Dedifferentiated amniotic fluid mesenchymal stem cell (primary cell): ENCODE measurements at regions not wholly inside any gene's neighbourhood (a gene's known extent, or its start where the extent isn't known, plus 50 kb on each side); places are given as distances from the start of the nearest gene placed in this dataset.

Experiments
- DNase-seq: peaks from one replicate; pipeline ENCODE4 v3.0.0-alpha.2; 2016; ENCODE audit errors: extremely low spot score

- no peak for DNase-seq
Measured at GRCh38 chr6:54009052-54009654, 102.1 kb upstream of the MLIP start.

DNA sequence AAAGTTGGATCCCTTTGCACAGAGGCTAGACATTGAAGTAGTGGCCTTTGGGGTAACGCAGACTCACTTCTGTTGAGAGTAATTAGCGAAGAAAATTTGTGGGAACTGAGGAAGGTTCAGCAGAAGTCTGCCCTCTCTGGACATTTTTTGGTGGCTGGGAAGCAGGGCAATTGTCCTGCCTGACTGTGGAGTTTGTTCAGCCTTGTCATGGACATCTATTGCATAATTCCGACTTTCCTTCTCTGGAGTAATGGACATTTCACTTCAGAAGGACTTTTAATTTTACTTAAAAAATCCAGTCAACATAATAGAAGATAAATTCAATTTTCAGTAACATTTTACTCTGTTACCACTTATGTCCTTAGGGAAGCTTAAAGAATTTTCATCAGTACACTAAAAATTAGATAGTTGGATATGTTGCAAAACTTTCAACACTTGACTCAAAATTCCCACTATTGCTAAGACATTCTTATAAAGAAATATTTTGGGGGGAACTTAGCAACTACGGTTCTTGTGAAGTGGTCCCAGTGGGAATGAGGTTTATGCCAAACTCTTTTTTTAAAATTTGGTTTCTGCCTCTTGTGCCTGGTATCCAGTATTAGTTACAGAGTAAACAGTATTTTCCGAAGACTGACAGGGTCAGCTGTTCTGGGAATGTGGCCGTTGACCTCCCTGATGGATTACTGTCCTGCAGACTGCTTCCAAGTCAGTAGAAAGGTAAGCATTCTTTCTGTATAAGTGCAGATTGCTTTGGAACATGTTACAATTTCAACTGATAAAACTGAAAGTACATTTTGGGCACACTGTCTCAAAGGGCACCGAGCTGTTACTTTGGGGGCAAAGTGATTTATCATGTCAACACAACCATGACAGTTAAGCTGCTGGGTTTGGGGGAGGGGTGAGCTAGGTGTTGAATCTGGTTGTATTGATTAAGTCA lies 100.6 kb upstream of the MLIP start:
- no peak for DNase-seq

DNA sequence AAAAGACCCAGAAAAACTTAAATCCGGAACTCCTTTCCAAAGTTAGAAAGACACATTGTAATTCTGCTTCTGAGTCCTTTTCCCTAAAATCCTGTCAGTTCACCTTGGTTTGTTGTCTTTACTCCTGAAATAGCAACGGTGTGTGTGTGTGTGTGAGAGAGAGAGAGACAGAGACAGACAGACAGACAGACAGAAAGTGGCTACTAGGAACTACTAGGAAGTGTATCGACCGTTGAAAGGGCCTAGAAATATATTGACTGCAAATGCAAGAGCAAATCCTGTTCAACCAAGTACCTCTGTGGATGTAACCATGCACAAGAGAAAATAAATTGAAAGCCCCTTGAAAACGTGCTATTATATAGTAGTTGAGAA lies 100.0 kb upstream of the MLIP start:
- no peak for DNase-seq

- no peak for DNase-seq
Measured at GRCh38 chr6:54013966-54014365, 97.3 kb upstream of the MLIP start.

DNA sequence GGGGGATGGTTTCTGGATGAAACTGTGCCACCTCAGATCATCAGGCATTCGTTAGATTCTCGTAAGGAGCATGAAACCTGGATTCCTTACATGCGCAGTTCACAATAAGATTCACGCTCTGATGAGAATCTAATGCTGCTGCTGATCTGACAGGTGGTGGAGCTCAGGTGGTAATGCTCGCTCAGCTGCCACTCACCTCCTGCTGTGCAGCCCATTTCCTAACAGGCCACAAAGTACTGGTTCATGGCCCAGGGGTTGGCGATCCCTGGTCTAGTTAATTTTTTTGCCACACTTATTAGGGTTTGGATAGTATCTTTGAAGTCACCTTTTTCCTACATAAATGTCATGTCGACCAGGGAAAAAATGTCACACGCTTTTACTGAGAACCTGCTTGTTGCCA lies 96.8 kb upstream of the MLIP start:
- DNase-seq: no peak

DNA sequence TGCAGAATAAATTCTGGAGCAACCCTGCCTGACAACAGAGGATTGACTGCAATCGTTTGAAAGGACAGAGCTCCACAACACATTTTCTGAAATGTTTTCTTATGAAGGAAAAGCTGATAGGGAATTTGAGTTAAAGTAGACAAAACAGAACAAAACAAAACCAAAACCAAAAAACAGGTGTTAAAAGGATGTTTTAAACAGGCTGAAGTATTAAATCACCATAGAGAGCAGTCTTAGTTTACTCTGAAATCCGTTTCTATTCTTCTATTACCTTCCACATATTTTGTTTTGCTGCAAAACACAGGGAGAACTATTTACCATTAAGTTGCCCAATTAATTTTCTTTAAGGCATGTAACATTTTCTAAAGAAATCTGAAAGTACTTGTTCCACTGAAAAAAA lies 93.4 kb upstream of the MLIP start:
- DNase-seq: no peak

- DNase-seq: no peak
Measured at GRCh38 chr6:54018722-54019121, 92.5 kb upstream of the MLIP start.

- no peak for DNase-seq
Measured at GRCh38 chr6:54019860-54020259, 91.4 kb upstream of the MLIP start.

DNA sequence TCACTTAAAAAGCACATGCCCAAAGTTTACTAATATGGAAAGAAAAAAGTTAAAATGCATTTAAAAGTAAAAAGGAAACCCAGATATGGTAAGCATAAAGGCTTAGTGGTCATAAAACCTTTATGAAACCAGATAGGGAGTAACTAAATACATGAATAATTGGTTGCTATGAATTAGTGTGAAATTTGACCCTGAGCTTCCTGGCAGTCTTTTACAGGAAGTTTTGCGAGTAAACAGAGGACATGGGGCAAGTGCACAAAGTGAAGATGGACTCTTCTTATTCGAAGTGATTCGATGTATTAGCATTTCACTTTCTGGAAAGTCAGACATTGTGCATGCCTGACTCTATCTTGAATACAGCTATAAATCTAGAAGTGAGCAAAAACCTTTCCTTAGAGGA lies 90.9 kb upstream of the MLIP start:
- no peak for DNase-seq

GRCh38 chr6:54026652-54027400 lies 84.4 kb upstream of the MLIP start:
- no peak for DNase-seq

- no peak for DNase-seq
Measured at GRCh38 chr6:54028170-54028569, 83.1 kb upstream of the MLIP start.

GRCh38 chr6:54029187-54029586 lies 82.1 kb upstream of the MLIP start:
- DNase-seq: no peak

- no peak for DNase-seq
Measured at GRCh38 chr6:54031169-54031568, 80.1 kb upstream of the MLIP start.

DNA sequence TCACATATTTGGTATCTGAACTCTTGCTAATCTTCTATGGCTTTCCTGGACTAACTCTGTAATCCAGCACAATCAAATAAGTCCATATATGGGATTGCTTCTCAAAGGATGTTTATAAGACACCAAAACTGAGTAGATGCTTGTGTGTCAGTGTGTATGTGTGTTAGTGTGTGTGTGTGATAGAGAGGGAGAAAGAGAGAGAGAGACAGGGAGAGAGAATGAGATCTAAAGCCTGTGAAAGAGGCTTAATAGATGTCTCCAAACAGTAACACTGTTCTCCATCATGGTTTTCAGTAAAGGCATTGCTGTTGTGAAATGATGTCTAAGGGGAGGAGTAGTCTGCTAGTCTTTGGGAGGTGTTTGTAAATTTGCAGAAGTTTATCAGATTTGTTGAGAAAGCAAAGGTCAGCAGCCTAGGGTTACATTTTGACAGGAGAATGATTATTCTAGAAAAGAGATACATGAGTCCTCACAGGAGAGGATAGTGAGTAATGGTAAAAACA lies 73.9 kb upstream of the MLIP start:
- DNase-seq: no peak

DNA sequence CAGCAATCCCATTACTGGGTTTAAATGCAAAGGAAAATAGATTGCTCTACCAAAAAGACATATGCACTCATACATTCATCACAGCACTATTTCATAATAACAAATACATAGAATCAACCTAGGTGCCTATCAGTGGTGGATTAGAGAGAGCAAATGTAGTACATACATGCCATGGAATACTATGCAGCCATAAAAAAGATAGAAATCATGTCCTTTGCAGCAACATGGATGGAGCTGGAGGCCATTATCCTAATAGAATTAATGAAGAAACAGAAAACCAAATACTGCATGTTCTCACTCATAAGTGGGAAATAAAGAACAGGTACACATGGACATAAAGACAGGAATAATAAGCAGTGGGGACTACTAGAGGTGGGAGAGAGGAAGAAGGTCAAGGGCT lies 70.7 kb upstream of the MLIP start:
- DNase-seq: no peak

DNA sequence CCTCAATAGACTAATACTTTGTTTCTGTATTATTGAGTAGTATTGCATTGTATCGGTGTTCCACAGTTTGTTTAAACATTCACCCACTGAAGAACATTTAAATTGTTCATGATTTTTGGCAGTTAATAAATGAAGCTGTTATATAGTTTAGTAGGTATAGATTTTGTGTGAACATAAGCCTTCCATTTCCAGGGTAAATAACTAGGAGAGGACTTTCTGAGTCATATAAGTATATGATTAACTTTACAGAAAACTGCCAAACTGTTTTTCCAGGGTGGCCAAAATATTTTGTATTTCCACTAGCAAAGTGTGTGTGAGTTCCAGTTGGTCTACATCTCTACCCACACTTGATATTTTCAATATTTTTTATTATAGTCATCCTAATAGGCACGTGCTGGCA lies 70.0 kb upstream of the MLIP start:
- no peak for DNase-seq

DNA sequence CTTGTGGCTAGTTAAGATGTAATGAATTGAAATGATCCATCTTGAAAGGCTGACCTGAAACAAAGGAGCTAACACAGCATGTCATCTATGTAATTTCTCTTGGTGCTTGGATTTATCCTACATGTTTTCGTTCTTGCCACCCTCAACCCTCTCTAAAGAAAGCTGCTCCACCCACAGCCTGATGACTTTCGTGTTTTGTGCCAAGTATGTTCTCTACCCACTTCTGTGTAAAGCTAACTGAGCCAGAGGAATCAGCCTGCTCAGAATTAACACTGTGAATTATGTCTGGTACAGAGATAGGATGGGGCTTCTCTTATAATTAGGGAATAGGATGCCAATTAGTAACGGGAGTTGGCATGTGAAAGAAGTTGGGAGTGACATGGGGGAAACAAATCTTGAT lies 67.9 kb upstream of the MLIP start:
- DNase-seq: no peak

DNA sequence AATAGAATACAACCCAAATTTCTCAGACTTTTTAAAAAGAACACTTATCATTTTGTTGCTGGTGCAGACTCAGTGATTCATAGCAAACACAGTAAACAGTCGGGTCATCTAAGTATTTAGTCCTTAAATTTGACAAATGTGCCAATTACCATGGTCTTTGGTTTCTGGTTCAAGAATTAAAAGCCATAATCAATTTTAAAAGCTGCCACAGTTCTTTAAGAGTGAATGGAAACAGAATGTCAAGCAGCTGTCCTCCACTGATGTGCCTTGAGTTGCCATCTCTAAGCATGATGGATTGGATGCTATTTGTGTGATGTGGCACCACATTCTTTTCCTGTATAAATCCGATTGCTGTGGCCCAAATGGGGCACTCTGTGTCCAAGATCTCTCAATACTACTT lies 67.2 kb upstream of the MLIP start:
- DNase-seq: no peak

DNA sequence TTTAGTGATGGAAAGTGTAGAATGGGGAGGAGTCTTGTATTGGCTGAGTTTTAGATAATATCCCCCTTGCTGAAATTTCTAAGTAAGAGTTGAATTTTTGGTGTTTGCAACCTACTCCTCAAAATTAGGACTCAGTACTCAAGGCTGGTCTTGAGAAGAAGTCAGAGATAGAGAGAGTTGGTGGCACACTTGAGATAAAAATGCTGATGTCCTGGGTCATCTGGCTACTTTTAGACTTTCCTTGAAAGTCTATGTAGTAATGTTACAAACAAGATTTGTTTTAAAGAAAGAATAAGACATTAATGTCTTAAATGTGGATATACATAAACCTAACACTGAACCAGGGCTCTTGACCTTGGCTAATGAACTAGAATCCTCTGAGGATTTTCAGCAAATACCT lies 62.5 kb upstream of the MLIP start:
- no peak for DNase-seq

GRCh38 chr6:54050750-54051149 lies 60.5 kb upstream of the MLIP start:
- no peak for DNase-seq

GRCh38 chr6:54053881-54054391 lies 57.3 kb upstream of the MLIP start:
- DNase-seq: peak; percentile 88

DNA sequence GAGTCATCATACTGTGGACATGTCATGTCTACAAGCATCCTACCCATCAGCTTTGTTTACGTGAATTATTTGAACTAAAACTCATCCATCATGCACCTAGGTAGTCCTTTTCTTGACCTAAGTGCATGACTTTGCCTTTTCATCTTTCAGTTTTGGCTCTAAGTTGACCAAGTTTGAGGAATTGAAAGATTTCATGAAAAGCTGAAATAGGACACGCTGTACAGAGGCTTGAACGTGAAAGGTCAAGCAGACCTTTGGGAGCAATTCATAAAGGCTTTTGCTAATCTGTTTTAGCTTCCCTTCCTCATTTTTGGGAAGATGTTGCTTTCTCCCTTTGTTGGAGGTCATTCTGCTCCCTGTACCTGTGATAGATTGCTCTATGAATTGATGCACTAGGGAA lies 55.1 kb upstream of the MLIP start:
- DNase-seq: no peak
